ENCODE measurements at regions not wholly inside any gene's neighbourhood (a gene's known extent, or its start where the extent isn't known, plus 50 kb on each side); places are given as distances from the start of the nearest gene placed in this dataset.

DNA sequence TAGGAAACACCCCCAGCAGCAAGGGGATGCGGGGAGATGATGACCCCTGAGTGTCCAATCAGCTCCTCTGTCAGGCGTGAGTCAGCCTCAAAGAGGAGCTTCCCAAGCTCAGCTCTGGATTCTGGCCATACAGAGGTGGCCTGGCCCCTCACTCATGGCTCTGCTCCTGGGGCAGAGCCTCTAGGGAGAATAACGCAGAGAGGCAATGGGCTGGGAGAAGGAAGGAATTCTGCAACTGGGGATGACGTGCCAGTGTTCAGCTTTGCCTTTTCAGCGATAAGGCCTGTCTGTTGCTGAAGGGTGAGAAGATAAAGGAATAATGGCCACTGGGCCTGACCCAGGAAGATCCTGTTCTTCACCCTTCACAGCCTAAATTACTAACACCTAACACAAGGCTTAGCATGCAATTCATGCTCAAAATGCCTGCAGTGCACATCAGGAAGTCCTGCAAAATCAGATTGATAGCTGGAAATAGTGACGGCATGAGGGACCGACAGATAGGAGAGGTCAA, 92.2 kb downstream of the TBX19 start:
- H3K27me3 ChIP-seq, result no peaks in the 10 kb centered on the region
- H3K36me3 ChIP-seq, result no peaks in the 10 kb centered on the region
- H3K27ac ChIP-seq, result no peak overlapping the region
- DNase-seq (ENCODE audit: low spot score in 2 of 2), result no peak
- no peaks in the 10 kb centered on the region for H3K4me1 ChIP-seq
- no peaks in the 10 kb centered on the region for H3K9me3 ChIP-seq
- no peak overlapping the region for H3K4me3 ChIP-seq
- TF ChIP-seq POLR2AphosphoS5 (IDR thresholded peaks at IDR 0.05), result no peak
- TF ChIP-seq, protein P1, sequence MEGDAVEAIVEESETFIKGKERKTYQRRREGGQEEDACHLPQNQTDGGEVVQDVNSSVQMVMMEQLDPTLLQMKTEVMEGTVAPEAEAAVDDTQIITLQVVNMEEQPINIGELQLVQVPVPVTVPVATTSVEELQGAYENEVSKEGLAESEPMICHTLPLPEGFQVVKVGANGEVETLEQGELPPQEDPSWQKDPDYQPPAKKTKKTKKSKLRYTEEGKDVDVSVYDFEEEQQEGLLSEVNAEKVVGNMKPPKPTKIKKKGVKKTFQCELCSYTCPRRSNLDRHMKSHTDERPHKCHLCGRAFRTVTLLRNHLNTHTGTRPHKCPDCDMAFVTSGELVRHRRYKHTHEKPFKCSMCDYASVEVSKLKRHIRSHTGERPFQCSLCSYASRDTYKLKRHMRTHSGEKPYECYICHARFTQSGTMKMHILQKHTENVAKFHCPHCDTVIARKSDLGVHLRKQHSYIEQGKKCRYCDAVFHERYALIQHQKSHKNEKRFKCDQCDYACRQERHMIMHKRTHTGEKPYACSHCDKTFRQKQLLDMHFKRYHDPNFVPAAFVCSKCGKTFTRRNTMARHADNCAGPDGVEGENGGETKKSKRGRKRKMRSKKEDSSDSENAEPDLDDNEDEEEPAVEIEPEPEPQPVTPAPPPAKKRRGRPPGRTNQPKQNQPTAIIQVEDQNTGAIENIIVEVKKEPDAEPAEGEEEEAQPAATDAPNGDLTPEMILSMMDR (IDR thresholded peaks at IDR 0.05), result no peak
- no peak for TF ChIP-seq POLR2A (IDR thresholded peaks at IDR 0.05)
- intact Hi-C loops (cut with DNase I; ENCODE audit: low total_unique reads), result no loop called here

DNA sequence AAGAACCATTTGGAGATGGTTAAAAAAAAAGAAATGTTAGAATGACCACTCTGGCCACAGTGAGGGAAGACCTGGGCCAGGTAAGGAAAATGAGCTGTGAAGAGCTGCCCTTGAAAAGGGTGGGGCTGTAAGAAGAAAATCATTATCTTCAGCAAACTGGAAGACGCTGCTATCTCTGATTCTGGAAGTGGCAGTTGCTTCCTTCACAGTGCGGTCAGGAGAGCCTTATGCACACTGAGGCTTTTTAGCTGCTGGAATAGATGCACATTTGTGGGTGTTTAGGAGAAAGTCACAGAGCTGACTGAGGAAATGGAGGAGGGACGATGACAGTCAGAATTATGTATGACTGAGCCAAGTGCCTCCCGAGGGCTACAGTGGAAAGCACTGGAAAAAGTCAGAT, 91.6 kb downstream of the TBX19 start:
- DNase-seq (ENCODE audit: low spot score in 2 of 2), result no peak
- no peaks in the 10 kb centered on the region for H3K27me3 ChIP-seq
- H3K27ac ChIP-seq, result no peak overlapping the region
- no peaks in the 10 kb centered on the region for H3K9me3 ChIP-seq
- no peaks in the 10 kb centered on the region for H3K4me1 ChIP-seq
- intact Hi-C loops (cut with DNase I; ENCODE audit: low total_unique reads), result no loop called here
- H3K4me3 ChIP-seq, result no peak overlapping the region
- no peaks in the 10 kb centered on the region for H3K36me3 ChIP-seq
- TF ChIP-seq, protein P1 (IDR thresholded peaks at IDR 0.05), result no peak
- TF ChIP-seq POLR2A (IDR thresholded peaks at IDR 0.05), result no peak
- TF ChIP-seq POLR2AphosphoS5 (IDR thresholded peaks at IDR 0.05), result no peak

DNA sequence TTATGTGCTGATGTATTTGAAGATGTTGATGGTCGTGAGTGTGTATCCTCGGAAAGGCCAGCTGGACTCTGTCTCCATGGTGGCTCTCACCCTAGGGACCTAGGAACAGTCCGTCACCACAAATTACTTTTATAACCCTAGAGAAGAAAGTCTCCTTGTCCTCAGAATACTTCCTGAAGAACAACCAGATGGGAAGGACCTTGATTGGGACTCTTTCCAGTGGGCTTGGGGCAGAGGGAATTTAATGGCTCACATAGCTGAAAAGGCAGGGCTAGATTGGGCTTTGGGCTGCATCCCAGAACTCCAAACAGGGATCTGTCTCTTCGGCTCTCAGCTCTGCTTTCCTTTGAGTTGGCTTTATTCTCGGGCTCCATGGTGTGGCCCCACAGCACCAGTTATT, 90.8 kb downstream of the TBX19 start:
- Histone ChIP-seq H3K9me3 (no peaks in the 10 kb centered on the region), H3K4me3 (no peak overlapping the region), H3K27ac (no peak overlapping the region), H3K36me3 (no peaks in the 10 kb centered on the region), H3K27me3 (no peaks in the 10 kb centered on the region), H3K4me1 (no peaks in the 10 kb centered on the region)
- TF ChIP-seq, protein P1 (IDR thresholded peaks at IDR 0.05), result no peak
- TF ChIP-seq POLR2A (IDR thresholded peaks at IDR 0.05) (no peak), POLR2AphosphoS5 (IDR thresholded peaks at IDR 0.05) (no peak)
- no peak for DNase-seq (ENCODE audit: low spot score in 2 of 2)
- intact Hi-C loops (cut with DNase I; ENCODE audit: low total_unique reads), result no loop called here

DNA sequence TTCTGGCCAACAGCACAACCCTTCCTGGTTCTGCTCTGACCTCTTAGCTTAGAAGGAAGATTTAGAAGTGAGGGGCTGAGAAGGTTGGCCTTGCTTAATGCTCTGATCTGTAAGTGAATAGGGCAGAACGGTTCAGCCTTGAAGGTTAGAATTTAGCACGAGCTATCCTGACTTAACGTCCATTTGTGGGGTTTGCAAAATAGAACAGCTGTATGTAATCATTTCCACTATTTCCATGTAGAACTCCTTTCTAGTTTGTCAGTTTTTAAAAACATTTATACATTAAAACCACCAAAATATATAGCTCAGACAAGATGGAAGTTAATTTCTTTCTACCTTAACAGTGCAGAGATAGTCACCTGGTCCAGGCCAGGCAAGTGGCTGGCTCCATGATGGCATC, 89.9 kb downstream of the TBX19 start:
- H3K4me3 ChIP-seq, result no peak overlapping the region
- intact Hi-C loops (cut with DNase I; ENCODE audit: low total_unique reads), result no loop called here
- no peak overlapping the region for H3K27ac ChIP-seq
- TF ChIP-seq, protein P1 (IDR thresholded peaks at IDR 0.05), result no peak
- no peak for TF ChIP-seq POLR2A (IDR thresholded peaks at IDR 0.05)
- TF ChIP-seq POLR2AphosphoS5 (IDR thresholded peaks at IDR 0.05), result no peak
- DNase-seq (ENCODE audit: low spot score in 2 of 2), result no peak
- no peaks in the 10 kb centered on the region for H3K9me3 ChIP-seq
- no peaks in the 10 kb centered on the region for H3K27me3 ChIP-seq
- no peaks in the 10 kb centered on the region for H3K4me1 ChIP-seq
- no peaks in the 10 kb centered on the region for H3K36me3 ChIP-seq

DNA sequence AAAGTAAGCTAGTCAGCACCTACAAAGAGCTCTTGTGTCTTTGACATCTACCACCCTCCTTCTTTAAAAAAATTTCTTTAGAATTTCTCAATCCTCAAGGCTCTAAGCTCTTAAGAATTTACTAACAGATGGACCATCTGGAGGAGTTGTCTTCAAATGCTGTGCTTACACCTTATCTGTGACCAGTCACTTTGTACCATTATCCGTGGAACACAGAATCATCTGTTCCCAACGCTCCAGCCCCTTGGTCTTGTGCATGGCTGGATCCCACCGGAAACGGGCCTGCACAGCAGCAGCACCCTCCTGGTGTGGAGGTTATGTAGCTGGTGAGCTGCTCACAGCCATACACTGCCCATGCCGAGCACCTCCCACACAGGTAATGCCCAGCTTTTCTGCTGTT, 89.0 kb downstream of the TBX19 start:
- DNase-seq (ENCODE audit: low spot score in 2 of 2), result no peak
- Histone ChIP-seq H3K27ac (no peak overlapping the region), H3K36me3 (no peaks in the 10 kb centered on the region), H3K4me3 (no peak overlapping the region), H3K4me1 (no peaks in the 10 kb centered on the region), H3K9me3 (no peaks in the 10 kb centered on the region), H3K27me3 (no peaks in the 10 kb centered on the region)
- no peak for TF ChIP-seq POLR2A (IDR thresholded peaks at IDR 0.05)
- TF ChIP-seq, protein P1 (IDR thresholded peaks at IDR 0.05), result no peak
- no peak for TF ChIP-seq POLR2AphosphoS5 (IDR thresholded peaks at IDR 0.05)
- intact Hi-C loops (cut with DNase I; ENCODE audit: low total_unique reads), result no loop called here
